Neural progenitor cell (in vitro differentiated cells): ENCODE measurements at regions not wholly inside any gene's neighbourhood (a gene's known extent, or its start where the extent isn't known, plus 50 kb on each side); places are given as distances from the start of the nearest gene placed in this dataset.

Experiments
- DNase-seq: peaks from one replicate; pipeline ENCODE4 v3.0.0-alpha.2; 2016; ENCODE audit warnings: low spot score
- H2AFZ ChIP-seq: fragments of 200-600 bp; sonication (generic); replicated peaks from 2 replicates; pipeline ENCODE4 v1.6.1; 2016; ENCODE audit warnings: antibody characterized with exemption
- H3F3A ChIP-seq: fragments of 200-600 bp; sonication (generic); 2 replicates; pipeline ENCODE4 v1.6.1; 2016; ENCODE audit warnings: antibody characterized with exemption, low read depth
- H3K27ac ChIP-seq: fragments of 200-600 bp; sonication (generic); 2 replicates; pipeline ENCODE4 v1.5.1; 2016; ENCODE audit warnings: mild to moderate bottlenecking
- H3K27me3 ChIP-seq: fragments of 200-600 bp; sonication (generic); 2 replicates; pipeline ENCODE4 v1.6.1; 2016; ENCODE audit warnings: mild to moderate bottlenecking, moderate library complexity
- H3K36me3 ChIP-seq: fragments of 200-600 bp; sonication (generic); 2 replicates; pipeline ENCODE4 v1.5.1; 2016
- H3K4me1 ChIP-seq: fragments of 200-600 bp; sonication (generic); 2 replicates; pipeline ENCODE4 v1.6.1; 2016; ENCODE audit warnings: mixed run types
- H3K4me2 ChIP-seq: fragments of 200-600 bp; sonication (generic); 2 replicates; pipeline ENCODE4 v1.6.1; 2016
- H3K4me3 ChIP-seq: fragments of 200-600 bp; sonication (generic); 2 replicates; pipeline ENCODE4 v1.5.1; 2016
- H3K79me2 ChIP-seq: fragments of 200-600 bp; sonication (generic); 2 replicates; pipeline ENCODE4 v1.6.1; 2016; ENCODE audit warnings: low read depth
- H3K9ac ChIP-seq: fragments of 200-600 bp; sonication (generic); 2 replicates; pipeline ENCODE4 v1.6.1; 2016
- H3K9me3 ChIP-seq: fragments of 200-600 bp; sonication (generic); 2 replicates; pipeline ENCODE4 v1.5.1; 2016; ENCODE audit warnings: low read depth
- H4K20me1 ChIP-seq: fragments of 200-600 bp; sonication (generic); 2 replicates; pipeline ENCODE4 v1.6.1; 2016; ENCODE audit warnings: low read depth
- H3K27ac Mint-ChIP-seq: 3 replicates; pipeline ENCODE4 v1.8.0; 2021; ENCODE audit warnings: mixed read lengths
- H3K27me3 Mint-ChIP-seq: 2 replicates; pipeline ENCODE4 v1.8.0; 2022; ENCODE audit warnings: low read depth, mild to moderate bottlenecking, inconsistent platforms, moderate library complexity, mixed read lengths; ENCODE audit not compliant: insufficient read depth
- H3K36me3 Mint-ChIP-seq: 3 replicates; pipeline ENCODE4 v1.8.0; 2021; ENCODE audit warnings: mixed read lengths
- H3K4me1 Mint-ChIP-seq: 3 replicates; pipeline ENCODE4 v1.8.0; 2021; ENCODE audit warnings: mixed read lengths
- H3K4me3 Mint-ChIP-seq: 3 replicates; pipeline ENCODE4 v1.8.0; 2021; ENCODE audit warnings: mild to moderate bottlenecking, moderate library complexity, mixed read lengths
- H3K9me3 Mint-ChIP-seq: 3 replicates; pipeline ENCODE4 v1.8.0; 2020; ENCODE audit warnings: mixed read lengths
- CTCF ChIP-seq: fragments of 200-600 bp; sonication (generic); IDR thresholded peaks from 2 replicates; pipeline ENCODE4 v1.5.1; 2017; ENCODE audit warnings: antibody characterized with exemption, mild to moderate bottlenecking
- EZH2 ChIP-seq: fragments of 200-600 bp; sonication (generic); IDR thresholded peaks from 2 replicates; pipeline ENCODE4 v1.6.1; 2017; ENCODE audit warnings: antibody characterized with exemption, mild to moderate bottlenecking, moderate library complexity
- EZH2phosphoT487 ChIP-seq: fragments of 200-600 bp; sonication (generic); IDR thresholded peaks from 2 replicates; pipeline ENCODE4 v1.6.1; 2017; ENCODE audit warnings: antibody characterized with exemption

DNA sequence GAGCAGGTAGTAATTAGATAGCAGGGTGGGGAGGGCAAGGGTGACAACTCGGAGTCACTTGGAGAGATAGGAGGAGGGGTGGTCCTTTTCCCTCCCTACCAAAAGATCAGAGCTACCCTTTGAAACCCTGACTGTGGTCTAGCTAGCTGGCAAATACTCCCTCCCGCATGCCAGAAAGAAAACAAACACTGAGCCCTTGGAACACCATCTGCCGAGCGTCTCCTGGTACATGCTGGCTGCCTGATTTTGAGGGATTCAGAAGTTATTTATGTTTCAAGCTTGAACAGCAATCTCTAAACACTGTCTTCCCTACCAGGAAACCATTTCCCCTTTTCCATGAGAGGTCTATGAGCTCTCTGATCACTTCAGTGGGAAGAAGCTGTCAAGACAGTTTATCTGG lies 291.6 kb upstream of the CFAP20DC start:
- Histone ChIP-seq H3K27me3 (no peaks in the 10 kb centered on the region), H3K4me1 (no peaks in the 10 kb centered on the region), H3K4me2 (no peak overlapping the region), H3K27ac (no peak overlapping the region), H3F3A (no peaks in the 10 kb centered on the region), H3K36me3 (no peaks in the 10 kb centered on the region), H3K9ac (no peak overlapping the region), H3K4me3 (no peak overlapping the region), H4K20me1 (no peaks in the 10 kb centered on the region), H3K79me2 (no peaks in the 10 kb centered on the region), H3K9me3 (no peaks in the 10 kb centered on the region), H2AFZ (peak overlapping the region; percentile 72)
- TF ChIP-seq EZH2phosphoT487 (no peak), CTCF (no peak), EZH2 (no peak)
- H3K4me1 Mint-ChIP-seq, result no peaks in the 10 kb centered on the region
- H3K36me3 Mint-ChIP-seq, result no peaks in the 10 kb centered on the region
- H3K27ac Mint-ChIP-seq, result no peak overlapping the region
- DNase-seq, result no peak
- no peak overlapping the region for H3K4me3 Mint-ChIP-seq
- peaks cover 2% of the 10 kb centered on the region for H3K27me3 Mint-ChIP-seq
- peaks cover 4% of the 10 kb centered on the region for H3K9me3 Mint-ChIP-seq

GRCh38 chr3:59339818-59340217 lies 290.0 kb upstream of the CFAP20DC start:
- Histone ChIP-seq H3K79me2 (no peaks in the 10 kb centered on the region), H3K9me3 (no peaks in the 10 kb centered on the region), H3K4me2 (no peak overlapping the region), H3K36me3 (no peaks in the 10 kb centered on the region), H3K9ac (no peak overlapping the region), H3K27me3 (no peaks in the 10 kb centered on the region), H3K27ac (no peak overlapping the region), H3K4me3 (no peak overlapping the region), H2AFZ (no peak overlapping the region), H4K20me1 (no peaks in the 10 kb centered on the region), H3F3A (no peaks in the 10 kb centered on the region), H3K4me1 (no peaks in the 10 kb centered on the region)
- H3K27ac Mint-ChIP-seq, result no peak overlapping the region
- peaks cover 2% of the 10 kb centered on the region for H3K9me3 Mint-ChIP-seq
- H3K4me3 Mint-ChIP-seq, result no peak overlapping the region
- no peaks in the 10 kb centered on the region for H3K4me1 Mint-ChIP-seq
- peaks cover 2% of the 10 kb centered on the region for H3K27me3 Mint-ChIP-seq
- no peak for TF ChIP-seq EZH2
- TF ChIP-seq CTCF, result no peak
- no peak for TF ChIP-seq EZH2phosphoT487
- no peak for DNase-seq
- no peaks in the 10 kb centered on the region for H3K36me3 Mint-ChIP-seq

DNA sequence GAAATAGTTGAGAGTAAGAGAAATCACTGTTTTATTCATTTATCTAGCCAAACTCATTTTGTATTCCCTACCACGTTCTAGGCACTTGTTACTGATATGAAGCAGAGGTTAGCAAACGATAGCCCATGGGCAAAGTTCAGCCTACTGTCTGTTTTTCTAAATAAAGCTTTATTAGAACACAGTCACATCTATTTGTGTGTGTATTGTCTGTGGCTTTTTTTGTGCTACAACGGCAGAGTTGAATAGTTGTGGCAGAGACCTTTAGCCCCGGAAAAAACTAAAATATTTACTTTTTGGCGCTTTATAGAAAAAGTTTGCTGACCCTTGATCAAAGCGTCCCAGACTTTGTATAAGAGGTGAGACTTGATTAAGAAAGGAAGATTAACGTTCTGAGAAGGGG lies 289.1 kb upstream of the CFAP20DC start:
- Mint-ChIP-seq H3K27ac (no peak overlapping the region), H3K9me3 (peaks cover 3% of the 10 kb centered on the region), H3K27me3 (peaks cover 2% of the 10 kb centered on the region), H3K4me3 (no peak overlapping the region), H3K4me1 (no peaks in the 10 kb centered on the region), H3K36me3 (no peaks in the 10 kb centered on the region)
- H3K9me3 ChIP-seq, result no peaks in the 10 kb centered on the region
- H3K36me3 ChIP-seq, result no peaks in the 10 kb centered on the region
- H3K4me2 ChIP-seq, result no peak overlapping the region
- H3K4me1 ChIP-seq, result no peaks in the 10 kb centered on the region
- H3K9ac ChIP-seq, result no peak overlapping the region
- H4K20me1 ChIP-seq, result no peaks in the 10 kb centered on the region
- H3K27ac ChIP-seq, result no peak overlapping the region
- H2AFZ ChIP-seq, result no peak overlapping the region
- DNase-seq, result no peak
- H3K27me3 ChIP-seq, result no peaks in the 10 kb centered on the region
- no peaks in the 10 kb centered on the region for H3K79me2 ChIP-seq
- no peak overlapping the region for H3K4me3 ChIP-seq
- no peak for TF ChIP-seq CTCF
- no peak for TF ChIP-seq EZH2
- no peak for TF ChIP-seq EZH2phosphoT487
- H3F3A ChIP-seq, result no peaks in the 10 kb centered on the region

DNA sequence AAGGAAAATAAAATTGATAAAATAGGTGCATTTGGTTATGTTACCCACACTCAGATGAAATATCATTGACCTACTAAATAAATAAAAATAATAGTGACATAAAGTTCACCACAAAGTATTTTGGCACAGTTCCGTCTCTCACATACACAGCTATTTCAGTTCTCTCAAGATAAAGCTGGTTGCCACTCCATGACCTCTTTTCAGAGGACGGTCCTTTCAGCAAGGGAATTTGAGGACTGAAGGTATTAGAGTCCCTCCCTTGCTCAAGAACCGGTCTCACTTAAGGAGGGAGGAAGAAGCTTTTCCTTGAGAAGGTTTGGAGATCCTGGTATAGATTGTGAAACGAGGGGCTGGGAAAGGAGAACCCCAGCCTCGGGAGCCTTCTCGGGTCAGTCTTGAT lies 285.5 kb upstream of the CFAP20DC start:
- H3K27ac ChIP-seq, result no peak overlapping the region
- no peaks in the 10 kb centered on the region for H3K27me3 ChIP-seq
- no peaks in the 10 kb centered on the region for H3K4me1 ChIP-seq
- no peak overlapping the region for H2AFZ ChIP-seq
- H3K4me3 ChIP-seq, result no peak overlapping the region
- no peaks in the 10 kb centered on the region for H3K36me3 ChIP-seq
- H3K4me3 Mint-ChIP-seq, result no peak overlapping the region
- no peak for DNase-seq
- no peaks in the 10 kb centered on the region for H3K36me3 Mint-ChIP-seq
- TF ChIP-seq EZH2phosphoT487 (no peak), CTCF (no peak), EZH2 (no peak)
- no peak overlapping the region for H3K27ac Mint-ChIP-seq
- no peaks in the 10 kb centered on the region for H3K4me1 Mint-ChIP-seq
- H3K4me2 ChIP-seq, result no peak overlapping the region
- H3F3A ChIP-seq, result no peaks in the 10 kb centered on the region
- peaks cover 7% of the 10 kb centered on the region for H3K9me3 Mint-ChIP-seq
- H3K9me3 ChIP-seq, result no peaks in the 10 kb centered on the region
- H4K20me1 ChIP-seq, result no peaks in the 10 kb centered on the region
- no peak overlapping the region for H3K9ac ChIP-seq
- no peaks in the 10 kb centered on the region for H3K27me3 Mint-ChIP-seq
- H3K79me2 ChIP-seq, result no peaks in the 10 kb centered on the region
